H1 (cell line): ENCODE measurements at regions not wholly inside any gene's neighbourhood (a gene's known extent, or its start where the extent isn't known, plus 50 kb on each side); places are given as distances from the start of the nearest gene placed in this dataset.

Experiments used
- CTBP2 ChIP-seq: IDR thresholded peaks from 2 replicates; pipeline ENCODE4 v1.7.0; 2011; ENCODE audit warnings: borderline replicate concordance, mild to moderate bottlenecking, moderate library complexity, mixed read lengths, low read length; ENCODE audit not compliant: insufficient read depth, insufficient read length
- HDAC6 ChIP-seq: IDR thresholded peaks from one replicate; pipeline ENCODE4 v1.7.1; 2012; ENCODE audit warnings: low read depth, mild to moderate bottlenecking, inconsistent platforms, low read length, moderate library complexity
- RAD21 ChIP-seq, 2 experiments: IDR thresholded peaks in 1 of 2; conservative IDR thresholded peaks in 1 of 2; 2 replicates each; pipeline ENCODE4 v1.6.1; 2011; ENCODE audit warnings: low read depth in 2 of 2, low read length in 2 of 2, improper control_type of control experiment in 1 of 2, inconsistent platforms in 1 of 2, mild to moderate bottlenecking in 1 of 2, moderate library complexity in 1 of 2
- RFX5 ChIP-seq: IDR thresholded peaks from 2 replicates; pipeline ENCODE4 v1.6.1; 2011; ENCODE audit warnings: low read depth, low read length, improper control_type of control experiment, borderline replicate concordance
- YY1 ChIP-seq: IDR thresholded peaks from 2 replicates; pipeline ENCODE4 v1.6.1; 2011; ENCODE audit warnings: low read depth, mild to moderate bottlenecking, low read length

- no peak for TF ChIP-seq HDAC6
- TF ChIP-seq CTBP2, result no peak
- no peak for TF ChIP-seq YY1
- no peak for TF ChIP-seq RAD21 (IDR thresholded peaks at IDR 0.05 in 1 of 2, conservative IDR thresholded peaks at IDR 0.05 in 1 of 2; ENCODE audit: low read depth in 2 of 2, low read length in 2 of 2)
- TF ChIP-seq RFX5, result no peak
Measured at GRCh38 chr3:34301313-34301712, 502.9 kb downstream of the PDCD6IP start (continued).
